HG03159 (cell line): ENCODE measurements at regions not wholly inside any gene's neighbourhood (a gene's known extent, or its start where the extent isn't known, plus 50 kb on each side); places are given as distances from the start of the nearest gene placed in this dataset.

Experiments
- ATAC-seq: cut with Tn5 transposase; IDR thresholded peaks from one replicate; pipeline ENCODE4 v1.9.1; 2021; ENCODE audit warnings: mild to moderate bottlenecking, moderate library complexity; ENCODE audit not compliant: unreplicated experiment

- no peak for ATAC-seq
These were observed 101.8 kb upstream of the COL21A1 start for GRCh38 chr6:56349194-56349593.

GRCh38 chr6:56348578-56348977 is 101.2 kb upstream of the COL21A1 start:
- no peak for ATAC-seq

GRCh38 chr6:56347526-56347925 is 100.1 kb upstream of the COL21A1 start:
- ATAC-seq, result no peak

- ATAC-seq, result no peak
These were observed 99.6 kb upstream of the COL21A1 start for GRCh38 chr6:56346958-56347357.

- no peak for ATAC-seq
These were observed 98.1 kb upstream of the COL21A1 start for GRCh38 chr6:56345376-56345995.

GRCh38 chr6:56343295-56343694 is 95.9 kb upstream of the COL21A1 start:
- ATAC-seq, result no peak

GRCh38 chr6:56339524-56339923 is 92.1 kb upstream of the COL21A1 start:
- ATAC-seq, result no peak

GRCh38 chr6:56335726-56336125 is 88.3 kb upstream of the COL21A1 start:
- ATAC-seq, result no peak

- no peak for ATAC-seq
These were observed 87.6 kb upstream of the COL21A1 start for GRCh38 chr6:56334937-56335336.

GRCh38 chr6:56329271-56330050 is 82.1 kb upstream of the COL21A1 start:
- no peak for ATAC-seq

GRCh38 chr6:56328728-56329090 is 81.3 kb upstream of the COL21A1 start:
- no peak for ATAC-seq

- ATAC-seq, result no peak
These were observed 80.8 kb upstream of the COL21A1 start for GRCh38 chr6:56327946-56328727.

GRCh38 chr6:56324396-56324795 is 77.0 kb upstream of the COL21A1 start:
- no peak for ATAC-seq

- no peak for ATAC-seq
These were observed 71.5 kb upstream of the COL21A1 start for GRCh38 chr6:56318851-56319250.

- peak; percentile 50 for ATAC-seq
These were observed 67.5 kb upstream of the COL21A1 start for GRCh38 chr6:56314683-56315523.

- ATAC-seq, result no peak
These were observed 64.4 kb upstream of the COL21A1 start for GRCh38 chr6:56311533-56312448.

GRCh38 chr6:56311061-56311460 is 63.7 kb upstream of the COL21A1 start:
- ATAC-seq, result no peak

- ATAC-seq, result no peak
These were observed 62.9 kb upstream of the COL21A1 start for GRCh38 chr6:56310241-56310640.

- no peak for ATAC-seq
These were observed 52.5 kb upstream of the COL21A1 start for GRCh38 chr6:56299916-56300315.
